IMR-90 (cell line): ENCODE measurements at regions not wholly inside any gene's neighbourhood (a gene's known extent, or its start where the extent isn't known, plus 50 kb on each side); places are given as distances from the start of the nearest gene placed in this dataset.

ENCODE experiments used
- ATAC-seq: fragments of 200-7000 bp; cut with Tn5 transposase; 2 replicates; pipeline ENCODE4 v1.9.1; 2020; ENCODE audit warnings: low read depth, mild to moderate bottlenecking, moderate library complexity
- BruUV-seq: library from RNA; stranded (reverse); fragments of 400-500 nt; replicated peaks from 2 replicates; lab custom pipeline; 2021; lab: Mats Ljungman, UMichigan
- CTCF ChIA-PET: fragments of 300-600 bp; formaldehyde crosslinking; extraction: SDS; loops from one replicate; lab custom pipeline; 2021; ENCODE audit warnings: antibody characterized with exemption; lab: Yijun Ruan, JAX
- POLR2A ChIA-PET: fragments of 300-600 bp; sonication (Branson Sonifier 250); formaldehyde crosslinking; loops from one replicate; lab custom pipeline; 2022; ENCODE audit warnings: antibody characterized with exemption; ENCODE audit not compliant: unreplicated experiment; lab: Charles Lee
- DNase-seq: peaks from one replicate; pipeline ENCODE4 v3.0.0; 2013
- H2AFZ ChIP-seq: replicated peaks from 2 replicates; pipeline ENCODE3; 2013; ENCODE audit warnings: low read length, mild to moderate bottlenecking; ENCODE audit not compliant: poor library complexity
- H2AK5ac ChIP-seq: 2 replicates; pipeline ENCODE4 v1.6.1; 2013; ENCODE audit warnings: low read depth, low read length, inconsistent platforms
- H2AK9ac ChIP-seq: replicated peaks from 2 replicates; pipeline ENCODE3; 2013; ENCODE audit warnings: mild to moderate bottlenecking, low read depth, low read length, moderate library complexity; ENCODE audit not compliant: poor library complexity
- H2BK120ac ChIP-seq: 2 replicates; pipeline ENCODE4 v1.6.1; 2013; ENCODE audit warnings: low read depth, low read length, inconsistent platforms
- H2BK15ac ChIP-seq: 3 replicates; pipeline ENCODE4 v1.6.1; 2013; ENCODE audit warnings: low read depth, low read length, inconsistent platforms
- H2BK20ac ChIP-seq: 2 replicates; pipeline ENCODE4 v1.6.1; 2013; ENCODE audit warnings: low read depth, mild to moderate bottlenecking, inconsistent platforms, low read length, moderate library complexity
- H2BK5ac ChIP-seq: 2 replicates; pipeline ENCODE4 v1.6.1; 2013; ENCODE audit warnings: mild to moderate bottlenecking, low read depth, low read length, inconsistent platforms; ENCODE audit not compliant: poor library complexity, severe bottlenecking
- H3K14ac ChIP-seq: replicated peaks from 2 replicates; pipeline ENCODE4 v1.6.1; 2013; ENCODE audit warnings: low read depth, low read length, inconsistent platforms
- H3K18ac ChIP-seq: 2 replicates; pipeline ENCODE4 v1.6.1; 2013; ENCODE audit warnings: low read depth, low read length, control low read depth
- H3K23ac ChIP-seq: 2 replicates; pipeline ENCODE4 v1.6.1; 2013; ENCODE audit warnings: low read depth, low read length, inconsistent platforms
- H3K27ac ChIP-seq: 2 replicates; pipeline ENCODE4 v1.5.1; 2013; ENCODE audit warnings: mild to moderate bottlenecking, control low read depth, low read length; ENCODE audit not compliant: insufficient read depth
- H3K27me3 ChIP-seq: 2 replicates; pipeline ENCODE4 v1.6.1; 2013; ENCODE audit warnings: low read length; ENCODE audit not compliant: control insufficient read depth, insufficient read depth
- H3K36me3 ChIP-seq: 2 replicates; pipeline ENCODE4 v1.6.1; 2013; ENCODE audit warnings: low read length, mixed read lengths; ENCODE audit not compliant: control insufficient read depth, insufficient read depth
- H3K4ac ChIP-seq: 2 replicates; pipeline ENCODE4 v1.6.1; 2013; ENCODE audit warnings: low read depth, low read length, inconsistent platforms
- H3K4me1 ChIP-seq: 2 replicates; pipeline ENCODE4 v1.6.1; 2013; ENCODE audit warnings: low read length, mixed read lengths; ENCODE audit not compliant: control insufficient read depth, insufficient read depth
- H3K4me2 ChIP-seq: 2 replicates; pipeline ENCODE4 v1.6.1; 2013; ENCODE audit warnings: low read depth, mild to moderate bottlenecking, control low read depth, low read length, moderate library complexity
- H3K4me3 ChIP-seq: 2 replicates; pipeline ENCODE4 v1.5.1; 2013; ENCODE audit warnings: low read depth, mild to moderate bottlenecking, control low read depth, low read length, moderate library complexity; ENCODE audit not compliant: insufficient read depth
- H3K56ac ChIP-seq: 2 replicates; pipeline ENCODE4 v1.6.1; 2013; ENCODE audit warnings: low read length, inconsistent platforms; ENCODE audit not compliant: insufficient read depth; ENCODE audit errors: extremely low read depth
- H3K79me1 ChIP-seq, 2 experiments: 2 replicates each; pipeline ENCODE4 v1.6.1; 2013; ENCODE audit warnings: low read length in 2 of 2, inconsistent platforms in 1 of 2, low read depth in 1 of 2
- H3K9ac ChIP-seq: 2 replicates; pipeline ENCODE4 v1.6.1; 2013; ENCODE audit warnings: low read depth, low read length, control low read depth
- H3K9me1 ChIP-seq: 2 replicates; pipeline ENCODE4 v1.6.1; 2013; ENCODE audit warnings: low read length, inconsistent platforms; ENCODE audit not compliant: insufficient read depth
- H3K9me3 ChIP-seq: 2 replicates; pipeline ENCODE4 v1.6.1; 2013; ENCODE audit warnings: low read length; ENCODE audit not compliant: control insufficient read depth, insufficient read depth
- H4K20me1 ChIP-seq: 2 replicates; pipeline ENCODE4 v1.6.1; 2013; ENCODE audit warnings: low read length, inconsistent platforms; ENCODE audit not compliant: insufficient read depth
- H4K5ac ChIP-seq: 2 replicates; pipeline ENCODE4 v1.6.1; 2013; ENCODE audit warnings: mild to moderate bottlenecking, low read depth, low read length, control low read depth
- H4K8ac ChIP-seq, 2 experiments: 2 replicates each; pipeline ENCODE4 v1.6.1; 2013; ENCODE audit warnings: low read depth in 2 of 2, low read length in 2 of 2, control low read depth in 1 of 2, inconsistent platforms in 1 of 2
- H4K91ac ChIP-seq: 2 replicates; pipeline ENCODE4 v1.6.1; 2013; ENCODE audit warnings: low read depth, low read length, inconsistent platforms; ENCODE audit not compliant: insufficient read depth
- CEBPB ChIP-seq: IDR thresholded peaks from 2 replicates; pipeline ENCODE4 v1.6.1; 2012; ENCODE audit warnings: low read depth, low read length, improper control_type of control experiment
- CHD1 ChIP-seq: IDR thresholded peaks from 2 replicates; pipeline ENCODE4 v1.6.1; 2012; ENCODE audit warnings: low read depth, low read length, improper control_type of control experiment
- CTCF ChIP-seq: conservative IDR thresholded peaks from 2 replicates; pipeline ENCODE4 v1.5.1; 2012; ENCODE audit warnings: mild to moderate bottlenecking, low read depth, low read length, improper control_type of control experiment
- FOS ChIP-seq: fragments of 150-350 bp; IDR thresholded peaks from 2 replicates; pipeline ENCODE4 v1.6.1; 2016; ENCODE audit warnings: low read depth, low read length
- MAFK ChIP-seq: IDR thresholded peaks from 2 replicates; pipeline ENCODE4 v1.6.1; 2012; ENCODE audit warnings: low read depth, low read length, improper control_type of control experiment
- MAZ ChIP-seq: IDR thresholded peaks from 2 replicates; pipeline ENCODE4 v1.6.1; 2012; ENCODE audit warnings: low read depth, mild to moderate bottlenecking, low read length, improper control_type of control experiment, moderate library complexity, borderline replicate concordance
- MXI1 ChIP-seq: IDR thresholded peaks from 2 replicates; pipeline ENCODE4 v1.6.1; 2012; ENCODE audit warnings: low read depth, mild to moderate bottlenecking, low read length, moderate library complexity, borderline replicate concordance
- NFE2L2 ChIP-seq: fragments of 150-350 bp; IDR thresholded peaks from 2 replicates; pipeline ENCODE4 v1.6.1; 2016; ENCODE audit warnings: low read depth, mild to moderate bottlenecking, low read length
- POLR2A ChIP-seq: IDR thresholded peaks from 2 replicates; pipeline ENCODE4 v1.6.1; 2012; ENCODE audit warnings: mild to moderate bottlenecking, low read depth, low read length
- RAD21 ChIP-seq: IDR thresholded peaks from 2 replicates; pipeline ENCODE4 v1.6.1; 2012; ENCODE audit warnings: low read length, improper control_type of control experiment
- RCOR1 ChIP-seq: IDR thresholded peaks from 2 replicates; pipeline ENCODE4 v1.6.1; 2012; ENCODE audit warnings: mild to moderate bottlenecking, low read length, improper control_type of control experiment; ENCODE audit not compliant: insufficient replicate concordance
- RFX5 ChIP-seq: IDR thresholded peaks from 2 replicates; pipeline ENCODE4 v1.8.0; 2012; ENCODE audit warnings: low read depth, mild to moderate bottlenecking, low read length, moderate library complexity
- SMC3 ChIP-seq: fragments of 150-350 bp; IDR thresholded peaks from 2 replicates; pipeline ENCODE4 v1.6.1; 2016; ENCODE audit warnings: low read depth, mild to moderate bottlenecking, antibody characterized with exemption, low read length, moderate library complexity
- USF2 ChIP-seq: fragments of 150-350 bp; IDR thresholded peaks from 2 replicates; pipeline ENCODE4 v1.6.1; 2017; ENCODE audit warnings: mild to moderate bottlenecking, antibody characterized with exemption, low read length, low read depth
- WGBS, 2 experiments: methylation state at CpG; one replicate each; pipeline versions ENCODE4 v1.1.5 to v1.1.7; 2013; ENCODE audit warnings: missing lambda C conversion rate in 2 of 2; ENCODE audit not compliant: insufficient read length in 1 of 2; ENCODE audit errors: extremely low coverage in 2 of 2; 5-methylcytosine and 5-hydroxymethylcytosine counted together
- dilution Hi-C: fragments of 300-500 bp; cut with HindIII; formaldehyde crosslinking; loops from one replicate; pipeline ENCODE4 v1.14.3; 2018; ENCODE audit warnings: low sequenced_read_pairs; ENCODE audit not compliant: unreplicated experiment
- in situ Hi-C: fragments of 300-500 bp; cut with MboI; formaldehyde crosslinking; loops from 3 replicates; pipeline ENCODE4 v1.14.3; 2019; ENCODE audit warnings: low sequenced_read_pairs, inconsistent platforms, mixed read lengths
- intact Hi-C: fragments of 100-400 bp; cut with micrococcal nuclease; formaldehyde crosslinking; loops from 2 replicates; pipeline ENCODE4 v1.10.0; 2022
- TF ChIP-seq, protein P1 (sequence below): fragments of 150-350 bp; IDR thresholded peaks from 2 replicates; pipeline ENCODE4 v1.6.1; 2016; ENCODE audit warnings: low read depth, mild to moderate bottlenecking, low read length, moderate library complexity, borderline replicate concordance

GRCh38 chr20:40899344-40899743 is 129.3 kb upstream of the TOP1 start:
- Histone ChIP-seq H4K5ac (no peak overlapping the region), H3K27ac (no peak overlapping the region), H3K18ac (no peak overlapping the region), H3K14ac (no peak overlapping the region), H4K8ac (no peak overlapping the region), H3K79me1 (no peaks in the 10 kb centered on the region), H3K9me3 (no peaks in the 10 kb centered on the region), H2AK5ac (no peak overlapping the region), H2AFZ (no peak overlapping the region), H4K20me1 (no peaks in the 10 kb centered on the region), H3K27me3 (no peaks in the 10 kb centered on the region), H2BK5ac (no peak overlapping the region), H3K56ac (no peak overlapping the region), H3K36me3 (no peaks in the 10 kb centered on the region), H3K4me1 (no peaks in the 10 kb centered on the region), H2BK120ac (no peak overlapping the region), H3K9ac (no peak overlapping the region), H3K9me1 (no peaks in the 10 kb centered on the region; the same call in 1 of the 2 replicates), H2AK9ac (no peak overlapping the region), H2BK20ac (no peak overlapping the region), H3K4me3 (no peak overlapping the region), H3K23ac (no peak overlapping the region), H3K4me2 (no peak overlapping the region), H4K91ac (no peak overlapping the region), H3K4ac (no peak overlapping the region), H2BK15ac (no peak overlapping the region)
- POLR2A ChIA-PET, result no interaction called here
- dilution Hi-C loops (no loop called here), intact Hi-C loops (no loop called here), in situ Hi-C loops (no loop called here)
- TF ChIP-seq, protein P1, sequence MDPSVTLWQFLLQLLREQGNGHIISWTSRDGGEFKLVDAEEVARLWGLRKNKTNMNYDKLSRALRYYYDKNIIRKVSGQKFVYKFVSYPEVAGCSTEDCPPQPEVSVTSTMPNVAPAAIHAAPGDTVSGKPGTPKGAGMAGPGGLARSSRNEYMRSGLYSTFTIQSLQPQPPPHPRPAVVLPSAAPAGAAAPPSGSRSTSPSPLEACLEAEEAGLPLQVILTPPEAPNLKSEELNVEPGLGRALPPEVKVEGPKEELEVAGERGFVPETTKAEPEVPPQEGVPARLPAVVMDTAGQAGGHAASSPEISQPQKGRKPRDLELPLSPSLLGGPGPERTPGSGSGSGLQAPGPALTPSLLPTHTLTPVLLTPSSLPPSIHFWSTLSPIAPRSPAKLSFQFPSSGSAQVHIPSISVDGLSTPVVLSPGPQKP, result no peak
- TF ChIP-seq CTCF (no peak), NFE2L2 (no peak), SMC3 (no peak), FOS (no peak), CEBPB (no peak), RCOR1 (no peak), MAFK (no peak), RFX5 (no peak), CHD1 (no peak), POLR2A (no peak), USF2 (no peak), MAZ (no peak), MXI1 (no peak), RAD21 (no peak)
- CTCF ChIA-PET, result no interaction called here
- ATAC-seq (no peak), DNase-seq (no peak)
- no CpG with 5 or more reads among the region's 2 CpGs for WGBS, 2 experiments
- no TSS peak for BruUV-seq
